OCI-LY1 (cell line): ENCODE measurements at regions not wholly inside any gene's neighbourhood (a gene's known extent, or its start where the extent isn't known, plus 50 kb on each side); places are given as distances from the start of the nearest gene placed in this dataset.

Experiments
- H2AFZ ChIP-seq: fragments of 200-600 bp; sonication (generic), shearing (Covaris generic); 2 replicates; pipeline ENCODE4 v1.6.0; 2014; ENCODE audit warnings: antibody characterized with exemption, mild to moderate bottlenecking, low read length
- H3F3A ChIP-seq: fragments of 200-600 bp; sonication (generic), shearing (Covaris generic); 2 replicates; pipeline ENCODE4 v1.6.0; 2014; ENCODE audit warnings: mild to moderate bottlenecking, antibody characterized with exemption, low read length, moderate library complexity; ENCODE audit not compliant: insufficient read depth
- H3K27ac ChIP-seq: fragments of 200-600 bp; sonication (generic); 2 replicates; pipeline ENCODE4 v1.5.1; 2014; ENCODE audit warnings: low read length, mixed run types, mild to moderate bottlenecking, low read depth; ENCODE audit not compliant: poor library complexity, severe bottlenecking
- H3K27me3 ChIP-seq: fragments of 200-600 bp; sonication (generic); 2 replicates; pipeline ENCODE4 v1.6.0; 2014; ENCODE audit warnings: antibody characterized with exemption, mild to moderate bottlenecking, low read length, moderate library complexity; ENCODE audit not compliant: insufficient read depth
- H3K36me3 ChIP-seq: fragments of 200-600 bp; sonication (generic); 2 replicates; pipeline ENCODE4 v1.6.1; 2014; ENCODE audit warnings: mild to moderate bottlenecking, antibody characterized with exemption, low read length, moderate library complexity, mixed read lengths; ENCODE audit not compliant: insufficient read depth
- H3K4me1 ChIP-seq: fragments of 200-600 bp; sonication (generic); 2 replicates; pipeline ENCODE4 v1.5.1; 2014; ENCODE audit warnings: mild to moderate bottlenecking, low read length, moderate library complexity; ENCODE audit not compliant: insufficient read depth, severe bottlenecking
- H3K4me2 ChIP-seq: fragments of 200-600 bp; sonication (generic), shearing (Covaris generic); 2 replicates; pipeline ENCODE4 v1.6.1; 2014; ENCODE audit warnings: low read length
- H3K4me3 ChIP-seq: fragments of 200-600 bp; sonication (generic); 2 replicates; pipeline ENCODE4 v1.5.1; 2014; ENCODE audit warnings: low read length, low read depth, mild to moderate bottlenecking, mixed read lengths; ENCODE audit not compliant: poor library complexity, severe bottlenecking
- H3K79me2 ChIP-seq: fragments of 200-600 bp; shearing (Covaris generic); 2 replicates; pipeline ENCODE4 v1.6.1; 2016; ENCODE audit warnings: mixed run types, low read length, mixed read lengths; ENCODE audit not compliant: insufficient read depth
- H3K9ac ChIP-seq: fragments of 200-600 bp; sonication (generic), shearing (Covaris generic); 2 replicates; pipeline ENCODE4 v1.6.1; 2014; ENCODE audit warnings: mild to moderate bottlenecking, low read length, mixed read lengths
- H3K9me2 ChIP-seq: fragments of 200-600 bp; sonication (generic), shearing (Covaris generic); 2 replicates; pipeline ENCODE4 v1.6.1; 2014; ENCODE audit warnings: low read depth, mild to moderate bottlenecking, low read length, mixed read lengths
- H3K9me3 ChIP-seq: fragments of 200-600 bp; shearing (Covaris generic); 2 replicates; pipeline ENCODE4 v1.6.1; 2014; ENCODE audit warnings: low read length, mixed read lengths
- H4K20me1 ChIP-seq: fragments of 200-600 bp; sonication (generic), shearing (Covaris generic); 2 replicates; pipeline ENCODE4 v1.6.0; 2016; ENCODE audit warnings: mild to moderate bottlenecking, low read length; ENCODE audit not compliant: insufficient read depth
- EZH2 ChIP-seq: fragments of 200-600 bp; sonication (generic), shearing (Covaris generic); IDR thresholded peaks from 2 replicates; pipeline ENCODE4 v1.8.0; 2017; ENCODE audit warnings: borderline replicate concordance, mixed run types, mild to moderate bottlenecking, antibody characterized with exemption, low read length, moderate library complexity, mixed read lengths
- TF ChIP-seq, protein P1 (sequence below): fragments of 200-600 bp; sonication (generic), shearing (Covaris generic); IDR thresholded peaks from 2 replicates; pipeline ENCODE4 v1.5.1; 2017; ENCODE audit warnings: mild to moderate bottlenecking, antibody characterized with exemption, low read length, moderate library complexity, mixed read lengths

DNA sequence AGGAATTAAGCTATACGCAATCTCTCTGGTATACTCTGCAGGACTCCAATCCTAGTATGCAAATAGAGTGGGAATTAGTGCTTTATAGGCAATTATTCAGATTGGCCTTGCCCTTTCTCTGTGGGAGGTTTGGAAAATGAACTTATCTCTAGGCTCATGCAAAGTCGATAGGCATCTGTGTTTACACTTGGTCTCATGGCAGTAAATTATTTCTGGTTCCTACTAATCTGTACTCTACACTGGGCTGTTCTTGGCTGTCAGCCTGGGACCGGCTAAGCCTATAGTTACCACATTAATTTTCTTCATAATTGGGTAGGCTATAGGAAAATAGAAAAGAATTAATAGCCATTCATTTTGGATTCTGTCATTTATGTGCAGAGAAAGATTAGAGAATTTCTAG is 544.6 kb downstream of the AMY1C start:
- no peak overlapping the region for H2AFZ ChIP-seq
- TF ChIP-seq, protein P1, sequence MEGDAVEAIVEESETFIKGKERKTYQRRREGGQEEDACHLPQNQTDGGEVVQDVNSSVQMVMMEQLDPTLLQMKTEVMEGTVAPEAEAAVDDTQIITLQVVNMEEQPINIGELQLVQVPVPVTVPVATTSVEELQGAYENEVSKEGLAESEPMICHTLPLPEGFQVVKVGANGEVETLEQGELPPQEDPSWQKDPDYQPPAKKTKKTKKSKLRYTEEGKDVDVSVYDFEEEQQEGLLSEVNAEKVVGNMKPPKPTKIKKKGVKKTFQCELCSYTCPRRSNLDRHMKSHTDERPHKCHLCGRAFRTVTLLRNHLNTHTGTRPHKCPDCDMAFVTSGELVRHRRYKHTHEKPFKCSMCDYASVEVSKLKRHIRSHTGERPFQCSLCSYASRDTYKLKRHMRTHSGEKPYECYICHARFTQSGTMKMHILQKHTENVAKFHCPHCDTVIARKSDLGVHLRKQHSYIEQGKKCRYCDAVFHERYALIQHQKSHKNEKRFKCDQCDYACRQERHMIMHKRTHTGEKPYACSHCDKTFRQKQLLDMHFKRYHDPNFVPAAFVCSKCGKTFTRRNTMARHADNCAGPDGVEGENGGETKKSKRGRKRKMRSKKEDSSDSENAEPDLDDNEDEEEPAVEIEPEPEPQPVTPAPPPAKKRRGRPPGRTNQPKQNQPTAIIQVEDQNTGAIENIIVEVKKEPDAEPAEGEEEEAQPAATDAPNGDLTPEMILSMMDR: no peak
- no peak for TF ChIP-seq EZH2
- no peak overlapping the region for H3K27ac ChIP-seq
- H3K4me3 ChIP-seq: no peak overlapping the region
- no peaks in the 10 kb centered on the region for H4K20me1 ChIP-seq
- no peaks in the 10 kb centered on the region for H3K36me3 ChIP-seq
- no peaks in the 10 kb centered on the region for H3K79me2 ChIP-seq
- H3F3A ChIP-seq: no peaks in the 10 kb centered on the region
- no peak overlapping the region for H3K9ac ChIP-seq
- H3K27me3 ChIP-seq: no peaks in the 10 kb centered on the region
- H3K4me1 ChIP-seq: peaks cover 6% of the 10 kb centered on the region
- H3K9me3 ChIP-seq: no peaks in the 10 kb centered on the region
- no peak overlapping the region for H3K4me2 ChIP-seq
- H3K9me2 ChIP-seq: no peaks in the 10 kb centered on the region

DNA sequence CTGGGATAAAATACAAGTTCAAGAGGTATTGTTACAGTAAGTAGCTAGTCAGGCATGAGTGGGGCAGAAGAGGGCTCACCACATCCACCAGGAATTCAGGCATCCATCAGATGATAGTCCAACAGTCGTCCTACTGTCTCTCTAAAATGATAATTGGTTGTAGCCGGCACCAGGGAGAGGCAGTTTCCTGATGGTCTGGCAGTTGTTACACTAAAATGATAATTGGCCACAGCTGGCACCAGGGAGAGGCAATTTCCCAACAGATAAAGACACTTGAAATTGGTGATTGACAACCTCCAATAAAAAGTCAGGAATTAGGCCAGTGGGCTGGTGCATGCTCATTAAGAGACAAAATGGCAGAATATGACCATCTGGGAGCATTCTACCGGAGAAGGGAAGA is 545.8 kb downstream of the AMY1C start:
- Histone ChIP-seq H3K4me3 (no peak overlapping the region), H3K9me3 (no peaks in the 10 kb centered on the region), H3K36me3 (no peaks in the 10 kb centered on the region), H3K9me2 (no peaks in the 10 kb centered on the region), H4K20me1 (no peaks in the 10 kb centered on the region), H3F3A (no peaks in the 10 kb centered on the region), H2AFZ (no peak overlapping the region), H3K4me2 (no peak overlapping the region), H3K4me1 (peaks cover 6% of the 10 kb centered on the region), H3K79me2 (no peaks in the 10 kb centered on the region), H3K9ac (no peak overlapping the region), H3K27ac (no peak overlapping the region), H3K27me3 (no peaks in the 10 kb centered on the region)
- TF ChIP-seq EZH2: no peak
- TF ChIP-seq, protein P1: no peak

DNA sequence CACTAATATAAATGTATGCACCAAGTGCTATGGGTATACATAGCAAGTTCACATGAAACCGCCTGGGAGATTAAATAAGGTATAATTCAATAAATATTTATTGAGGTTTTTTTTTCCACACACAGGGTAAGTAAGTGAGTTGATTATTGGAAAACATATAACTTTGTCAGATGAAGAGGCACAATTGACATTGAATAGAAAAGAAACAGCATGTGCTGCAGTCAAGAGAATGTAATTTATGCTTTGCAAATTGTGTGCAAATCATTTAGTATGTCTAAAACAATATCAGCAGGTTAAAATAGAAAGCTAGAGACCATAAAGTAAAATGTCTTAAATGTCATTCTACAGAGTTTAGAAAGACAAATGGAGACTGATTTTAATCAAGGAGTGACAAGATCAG is 560.0 kb downstream of the AMY1C start:
- no peaks in the 10 kb centered on the region for H3K9me3 ChIP-seq
- no peaks in the 10 kb centered on the region for H3K9me2 ChIP-seq
- no peaks in the 10 kb centered on the region for H3K79me2 ChIP-seq
- H3K27me3 ChIP-seq: no peaks in the 10 kb centered on the region
- no peak overlapping the region for H3K27ac ChIP-seq
- H3K4me3 ChIP-seq: no peak overlapping the region
- H4K20me1 ChIP-seq: no peaks in the 10 kb centered on the region
- no peaks in the 10 kb centered on the region for H3K4me1 ChIP-seq
- no peak overlapping the region for H3K9ac ChIP-seq
- no peaks in the 10 kb centered on the region for H3F3A ChIP-seq
- TF ChIP-seq, protein P1: no peak
- no peak for TF ChIP-seq EZH2
- H3K4me2 ChIP-seq: no peak overlapping the region
- no peak overlapping the region for H2AFZ ChIP-seq
- H3K36me3 ChIP-seq: no peaks in the 10 kb centered on the region
